ENCODE measurements at regions not wholly inside any gene's neighbourhood (a gene's known extent, or its start where the extent isn't known, plus 50 kb on each side); places are given as distances from the start of the nearest gene placed in this dataset.

- no peaks in the 10 kb centered on the region for H3K9me2 ChIP-seq (ENCODE audit: insufficient read depth, low read length)
- H3K79me2 ChIP-seq (replicated peaks; ENCODE audit: insufficient read depth, low read length): no peaks in the 10 kb centered on the region
- no peak overlapping the region for H2AFZ ChIP-seq (ENCODE audit: low read depth, low read length)
- TF ChIP-seq RAD21 (conservative IDR thresholded peaks at IDR 0.05): no peak
- TF ChIP-seq TAF1 (IDR thresholded peaks at IDR 0.05; ENCODE audit: low read depth): no peak
- no peak for TF ChIP-seq EP300 (conservative IDR thresholded peaks at IDR 0.05; ENCODE audit: poor library complexity, severe bottlenecking)
- no peak for TF ChIP-seq POLR2AphosphoS5 (IDR thresholded peaks at IDR 0.05)
- no peak for TF ChIP-seq CTCF (IDR thresholded peaks at IDR 0.05; ENCODE audit: poor library complexity, severe bottlenecking)
- TF ChIP-seq SMC3 (conservative IDR thresholded peaks at IDR 0.05; ENCODE audit: poor library complexity): no peak
- TF ChIP-seq EZH2 (IDR thresholded peaks at IDR 0.05; ENCODE audit: borderline replicate concordance, insufficient read depth, low read length, poor library complexity, severe bottlenecking): no peak
- no peak for TF ChIP-seq REST (IDR thresholded peaks at IDR 0.05; ENCODE audit: borderline replicate concordance)
- TF ChIP-seq MXI1 (conservative IDR thresholded peaks at IDR 0.05; ENCODE audit: poor library complexity, severe bottlenecking): no peak
- no peak overlapping the region for H3K4me2 ChIP-seq (ENCODE audit: low read length)
- no peaks in the 10 kb centered on the region for H3F3A ChIP-seq (ENCODE audit: insufficient read depth, low read length, poor library complexity, severe bottlenecking)
- no peak overlapping the region for H3K4me3 ChIP-seq (ENCODE audit: low read length)
- H3K27me3 ChIP-seq (ENCODE audit: insufficient read depth, low read depth, low read length): no peaks in the 10 kb centered on the region
- H4K20me1 ChIP-seq (ENCODE audit: insufficient read depth): no peaks in the 10 kb centered on the region
- H3K9ac ChIP-seq (ENCODE audit: low read length): no peak overlapping the region
- no peaks in the 10 kb centered on the region for H3K36me3 ChIP-seq (ENCODE audit: insufficient read depth, low read length)
- no peaks in the 10 kb centered on the region for H3K9me3 ChIP-seq (ENCODE audit: low read length)
- H3K27ac ChIP-seq (ENCODE audit: low read length): no peak overlapping the region
Observed at GRCh38 chr6:50927800-50928199, 109.1 kb downstream of the TFAP2B start.

GRCh38 chr6:50929323-50929722 lies 110.7 kb downstream of the TFAP2B start:
- Histone ChIP-seq H3K4me2 (ENCODE audit: low read length) (no peak overlapping the region), H3F3A (ENCODE audit: insufficient read depth, low read length, poor library complexity, severe bottlenecking) (no peaks in the 10 kb centered on the region), H3K9me2 (ENCODE audit: insufficient read depth, low read length) (no peaks in the 10 kb centered on the region), H3K9me3 (ENCODE audit: low read length) (no peaks in the 10 kb centered on the region), H2AFZ (ENCODE audit: low read depth, low read length) (no peak overlapping the region), H3K27ac (ENCODE audit: low read length) (no peak overlapping the region), H3K79me2 (replicated peaks; ENCODE audit: insufficient read depth, low read length) (no peaks in the 10 kb centered on the region), H3K9ac (ENCODE audit: low read length) (no peak overlapping the region), H3K36me3 (ENCODE audit: insufficient read depth, low read length) (no peaks in the 10 kb centered on the region), H3K4me3 (ENCODE audit: low read length) (no peak overlapping the region), H4K20me1 (ENCODE audit: insufficient read depth) (no peaks in the 10 kb centered on the region), H3K27me3 (ENCODE audit: insufficient read depth, low read depth, low read length) (no peaks in the 10 kb centered on the region)
- no peak for TF ChIP-seq SMC3 (conservative IDR thresholded peaks at IDR 0.05; ENCODE audit: poor library complexity)
- no peak for TF ChIP-seq RAD21 (conservative IDR thresholded peaks at IDR 0.05)
- TF ChIP-seq MXI1 (conservative IDR thresholded peaks at IDR 0.05; ENCODE audit: poor library complexity, severe bottlenecking): no peak
- no peak for TF ChIP-seq EZH2 (IDR thresholded peaks at IDR 0.05; ENCODE audit: borderline replicate concordance, insufficient read depth, low read length, poor library complexity, severe bottlenecking)
- TF ChIP-seq POLR2AphosphoS5 (IDR thresholded peaks at IDR 0.05): no peak
- TF ChIP-seq EP300 (conservative IDR thresholded peaks at IDR 0.05; ENCODE audit: poor library complexity, severe bottlenecking): no peak

All from neural cell (in vitro differentiated cells).